LNCAP (cell line): ENCODE measurements at regions not wholly inside any gene's neighbourhood (a gene's known extent, or its start where the extent isn't known, plus 50 kb on each side); places are given as distances from the start of the nearest gene placed in this dataset.

Experiments used
- CTCF ChIP-seq: fragments of 450-650 bp; IDR thresholded peaks from 2 replicates; pipeline ENCODE4 v1.5.1; 2017; ENCODE audit warnings: mild to moderate bottlenecking

- no peak for TF ChIP-seq CTCF
These were observed 273.3 kb upstream of the CCNH start for GRCh38 chr5:87686018-87686417.

GRCh38 chr5:87674235-87674634 is 261.5 kb upstream of the CCNH start:
- no peak for TF ChIP-seq CTCF

GRCh38 chr5:87671146-87671545 is 258.4 kb upstream of the CCNH start:
- TF ChIP-seq CTCF, result no peak

GRCh38 chr5:87665166-87665565 is 252.4 kb upstream of the CCNH start:
- no peak for TF ChIP-seq CTCF

GRCh38 chr5:87661784-87662566 is 249.2 kb upstream of the CCNH start:
- no peak for TF ChIP-seq CTCF

GRCh38 chr5:87653242-87653641 is 240.5 kb upstream of the CCNH start:
- no peak for TF ChIP-seq CTCF

GRCh38 chr5:87650284-87650683 is 237.6 kb upstream of the CCNH start:
- TF ChIP-seq CTCF, result no peak

GRCh38 chr5:87649455-87649854 is 236.7 kb upstream of the CCNH start:
- no peak for TF ChIP-seq CTCF
